Activated B cell treated with CpG ODN at 0.5 μM for 24 hours (primary cell): ENCODE measurements at regions not wholly inside any gene's neighbourhood (a gene's known extent, or its start where the extent isn't known, plus 50 kb on each side); places are given as distances from the start of the nearest gene placed in this dataset.

Experiments
- ATAC-seq: fragments of 200-7000 bp; cut with Tn5 transposase; one replicate; pipeline ENCODE4 v1.10.0; 2021; ENCODE audit warnings: low read depth, mild to moderate bottlenecking, moderate library complexity
- CTCF ChIA-PET: fragments of 350-600 bp; sonication (Branson Sonifier 250); formaldehyde crosslinking; loops from one replicate; lab custom pipeline; 2021; ENCODE audit warnings: antibody characterized with exemption; lab: Charles Lee
- POLR2A ChIA-PET: fragments of 350-600 bp; sonication (Branson Sonifier 250); formaldehyde crosslinking; loops from one replicate; lab custom pipeline; 2021; ENCODE audit warnings: antibody characterized with exemption; lab: Charles Lee
- DNase-seq: peaks from one replicate; pipeline ENCODE4 v3.0.0; 2022
- H3K27ac Mint-ChIP-seq: one replicate; pipeline ENCODE4 v1.8.0; 2020; ENCODE audit warnings: mixed read lengths
- H3K27me3 Mint-ChIP-seq: one replicate; pipeline ENCODE4 v1.8.0; 2021; ENCODE audit warnings: mixed read lengths
- H3K36me3 Mint-ChIP-seq: one replicate; pipeline ENCODE4 v1.8.0; 2021; ENCODE audit warnings: low read depth, mixed read lengths
- H3K4me1 Mint-ChIP-seq: one replicate; pipeline ENCODE4 v1.8.0; 2021; ENCODE audit warnings: mixed read lengths
- H3K4me3 Mint-ChIP-seq: one replicate; pipeline ENCODE4 v1.8.0; 2020; ENCODE audit warnings: mild to moderate bottlenecking, mixed read lengths
- H3K9me3 Mint-ChIP-seq: one replicate; pipeline ENCODE4 v1.8.0; 2020; ENCODE audit warnings: mixed read lengths
- intact Hi-C: fragments of 100-400 bp; cut with micrococcal nuclease; formaldehyde crosslinking; loops from one replicate; pipeline ENCODE4 v1.15.1; 2024
- TF ChIP-seq, protein P1 (sequence below): fragments of 200-600 bp; IDR thresholded peaks from one replicate; pipeline ENCODE4 v1.8.0; 2022; ENCODE audit warnings: antibody characterized with exemption, mild to moderate bottlenecking

DNA sequence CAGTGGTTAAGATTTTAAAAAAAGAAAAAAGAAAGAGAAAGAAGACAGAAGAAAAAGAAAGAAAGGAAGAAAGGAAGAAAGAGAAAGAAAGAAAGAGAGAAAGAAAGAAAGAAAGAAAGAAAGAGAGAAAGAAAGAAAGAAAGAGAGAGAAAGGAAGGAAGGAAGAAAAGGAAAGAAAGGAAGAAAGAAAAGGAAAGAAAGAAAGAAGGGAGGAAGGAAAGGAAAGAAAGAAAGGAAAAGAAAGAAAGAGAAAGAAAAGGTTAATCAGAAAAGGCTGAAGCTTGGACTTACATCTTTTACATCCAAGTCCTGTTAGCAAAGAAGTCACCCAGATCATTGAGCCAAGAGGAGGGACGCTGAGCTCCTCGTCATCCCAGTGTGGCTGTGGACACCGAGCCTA is 70.0 kb downstream of the IRX2 start:
- Mint-ChIP-seq H3K9me3 (peaks cover 1% of the 10 kb centered on the region), H3K27ac (no peak overlapping the region), H3K36me3 (no peaks in the 10 kb centered on the region), H3K4me3 (no peak overlapping the region), H3K4me1 (no peaks in the 10 kb centered on the region), H3K27me3 (no peaks in the 10 kb centered on the region)
- intact Hi-C loops: no loop called here
- POLR2A ChIA-PET: no interaction called here
- DNase-seq (no peak), ATAC-seq (no peak)
- CTCF ChIA-PET: no interaction called here
- TF ChIP-seq, protein P1, sequence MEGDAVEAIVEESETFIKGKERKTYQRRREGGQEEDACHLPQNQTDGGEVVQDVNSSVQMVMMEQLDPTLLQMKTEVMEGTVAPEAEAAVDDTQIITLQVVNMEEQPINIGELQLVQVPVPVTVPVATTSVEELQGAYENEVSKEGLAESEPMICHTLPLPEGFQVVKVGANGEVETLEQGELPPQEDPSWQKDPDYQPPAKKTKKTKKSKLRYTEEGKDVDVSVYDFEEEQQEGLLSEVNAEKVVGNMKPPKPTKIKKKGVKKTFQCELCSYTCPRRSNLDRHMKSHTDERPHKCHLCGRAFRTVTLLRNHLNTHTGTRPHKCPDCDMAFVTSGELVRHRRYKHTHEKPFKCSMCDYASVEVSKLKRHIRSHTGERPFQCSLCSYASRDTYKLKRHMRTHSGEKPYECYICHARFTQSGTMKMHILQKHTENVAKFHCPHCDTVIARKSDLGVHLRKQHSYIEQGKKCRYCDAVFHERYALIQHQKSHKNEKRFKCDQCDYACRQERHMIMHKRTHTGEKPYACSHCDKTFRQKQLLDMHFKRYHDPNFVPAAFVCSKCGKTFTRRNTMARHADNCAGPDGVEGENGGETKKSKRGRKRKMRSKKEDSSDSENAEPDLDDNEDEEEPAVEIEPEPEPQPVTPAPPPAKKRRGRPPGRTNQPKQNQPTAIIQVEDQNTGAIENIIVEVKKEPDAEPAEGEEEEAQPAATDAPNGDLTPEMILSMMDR: no peak

DNA sequence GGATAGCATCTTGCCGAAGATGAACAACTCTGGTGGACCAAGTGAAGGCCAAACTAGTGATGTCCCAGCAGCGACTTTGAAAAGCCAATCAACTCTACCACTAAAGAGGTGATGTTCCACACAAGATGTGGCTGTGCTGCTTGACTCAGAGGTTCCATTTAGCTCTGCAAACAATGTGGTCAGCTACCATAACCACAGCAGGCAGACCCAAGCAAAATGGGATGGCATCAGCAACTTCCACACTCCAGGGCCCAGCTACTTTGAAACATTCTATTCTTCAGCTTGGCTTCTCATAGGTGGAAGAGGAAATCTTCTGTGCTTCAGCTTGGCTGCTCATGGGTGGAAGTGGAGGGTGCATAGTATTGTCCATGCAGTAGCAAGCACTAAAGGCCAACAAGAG is 70.5 kb downstream of the IRX2 start:
- peaks cover 3% of the 10 kb centered on the region for H3K9me3 Mint-ChIP-seq
- no peaks in the 10 kb centered on the region for H3K4me1 Mint-ChIP-seq
- intact Hi-C loops: no loop called here
- ATAC-seq (no peak), DNase-seq (no peak)
- H3K27ac Mint-ChIP-seq: no peak overlapping the region
- ChIA-PET POLR2A (no interaction called here), CTCF (no interaction called here)
- no peak overlapping the region for H3K4me3 Mint-ChIP-seq
- no peaks in the 10 kb centered on the region for H3K36me3 Mint-ChIP-seq
- TF ChIP-seq, protein P1: no peak
- no peaks in the 10 kb centered on the region for H3K27me3 Mint-ChIP-seq

DNA sequence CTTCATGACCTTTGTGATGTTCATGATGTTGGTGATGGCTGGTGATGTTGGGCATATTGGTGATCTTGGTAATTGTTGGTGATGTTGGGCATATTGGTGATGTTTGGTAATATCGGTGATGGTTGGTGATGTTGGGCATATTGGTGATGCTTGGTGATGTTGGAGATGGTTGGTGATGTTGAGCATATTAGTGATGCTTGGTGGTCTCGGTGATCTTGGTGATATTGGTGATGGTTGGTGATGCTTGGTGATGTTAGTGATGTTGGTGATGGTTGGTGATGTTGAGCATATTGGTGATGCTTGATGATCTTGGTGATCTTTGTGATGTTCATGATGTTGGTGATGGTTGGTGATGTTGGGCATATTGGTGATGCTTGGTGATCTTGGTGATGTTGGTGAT is 73.8 kb downstream of the IRX2 start:
- no peaks in the 10 kb centered on the region for H3K27me3 Mint-ChIP-seq
- no peak overlapping the region for H3K4me3 Mint-ChIP-seq
- TF ChIP-seq, protein P1: no peak
- peaks cover 3% of the 10 kb centered on the region for H3K9me3 Mint-ChIP-seq
- H3K4me1 Mint-ChIP-seq: no peaks in the 10 kb centered on the region
- H3K36me3 Mint-ChIP-seq: no peaks in the 10 kb centered on the region
- ChIA-PET POLR2A (no interaction called here), CTCF (no interaction called here)
- intact Hi-C loops: no loop called here
- no peak overlapping the region for H3K27ac Mint-ChIP-seq
- no peak for DNase-seq
- no peak for ATAC-seq

DNA sequence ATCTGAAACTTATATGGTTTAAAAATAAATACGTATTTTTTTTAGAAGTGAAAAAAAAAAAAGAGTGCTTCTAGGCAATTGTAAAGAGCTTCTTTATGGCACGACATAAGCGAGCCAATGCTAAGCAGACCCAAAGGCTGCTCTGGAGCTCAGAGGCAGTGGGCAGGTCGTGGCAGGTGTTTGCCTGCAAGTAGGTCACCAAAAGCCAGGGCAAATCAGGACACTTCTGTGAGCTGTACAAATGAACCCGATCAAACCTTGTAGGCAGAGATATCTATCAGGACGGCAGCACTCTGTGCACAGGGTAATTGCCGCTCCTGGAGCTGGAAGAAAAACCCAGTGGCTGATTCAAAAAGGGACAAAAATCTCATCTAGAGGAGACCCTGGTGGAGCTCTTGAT is 75.9 kb downstream of the IRX2 start:
- no peaks in the 10 kb centered on the region for H3K36me3 Mint-ChIP-seq
- H3K4me1 Mint-ChIP-seq: no peaks in the 10 kb centered on the region
- ChIA-PET POLR2A (no interaction called here), CTCF (no interaction called here)
- intact Hi-C loops: no loop called here
- DNase-seq (no peak), ATAC-seq (no peak)
- no peak overlapping the region for H3K4me3 Mint-ChIP-seq
- H3K27me3 Mint-ChIP-seq: no peaks in the 10 kb centered on the region
- peaks cover 3% of the 10 kb centered on the region for H3K9me3 Mint-ChIP-seq
- TF ChIP-seq, protein P1: no peak
- H3K27ac Mint-ChIP-seq: no peak overlapping the region

DNA sequence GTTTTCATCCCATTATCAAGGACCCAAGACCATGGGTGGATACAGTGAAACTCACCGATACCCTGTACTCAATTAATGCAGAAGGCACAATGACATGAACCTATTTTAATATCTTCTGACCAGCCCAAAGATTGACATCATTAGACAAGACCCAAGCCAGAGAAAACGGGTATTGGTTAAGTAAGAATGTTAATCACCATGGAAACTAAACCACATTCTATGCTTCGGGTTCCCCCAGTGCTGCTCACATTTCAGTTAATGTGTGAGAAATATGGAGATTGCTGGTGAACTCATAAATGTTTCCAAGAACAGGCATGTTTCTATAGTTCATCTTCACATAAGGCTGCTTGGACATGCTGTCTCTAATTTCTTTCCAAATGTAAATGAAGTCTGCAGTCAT is 77.0 kb downstream of the IRX2 start:
- ChIA-PET CTCF (no interaction called here), POLR2A (no interaction called here)
- intact Hi-C loops: no loop called here
- Mint-ChIP-seq H3K9me3 (peaks cover 3% of the 10 kb centered on the region), H3K27ac (no peak overlapping the region), H3K27me3 (no peaks in the 10 kb centered on the region), H3K4me3 (no peak overlapping the region), H3K36me3 (no peaks in the 10 kb centered on the region), H3K4me1 (no peaks in the 10 kb centered on the region)
- DNase-seq: no peak
- TF ChIP-seq, protein P1: no peak
- no peak for ATAC-seq
